ENCODE measurements at regions not wholly inside any gene's neighbourhood (a gene's known extent, or its start where the extent isn't known, plus 50 kb on each side); places are given as distances from the start of the nearest gene placed in this dataset.

- DNase-seq (ENCODE audit: low spot score): no peak
Observed at GRCh38 chr3:106805625-106806024, 571.6 kb upstream of the CCDC54 start.

More at GRCh38 chr3:106805625-106806024, 571.6 kb upstream of the CCDC54 start:
- no peak overlapping the region for H3K27ac Mint-ChIP-seq
- TF ChIP-seq CREB1 (CRISPR knock-in tag; IDR thresholded peaks at IDR 0.05; ENCODE audit: low read depth) (no peak), ZNF114 (CRISPR knock-in tag; IDR thresholded peaks at IDR 0.05) (no peak), CTCF (conservative IDR thresholded peaks at IDR 0.05; ENCODE audit: low read depth in 2 of 2) (no peak), ZNF331 (CRISPR knock-in tag; IDR thresholded peaks at IDR 0.05; ENCODE audit: low read depth) (no peak), JUNB (IDR thresholded peaks at IDR 0.05; ENCODE audit: unreplicated experiment) (no peak), EZH2 (IDR thresholded peaks at IDR 0.05; ENCODE audit: low read depth, unreplicated experiment) (no peak), NANOG (IDR thresholded peaks at IDR 0.05; ENCODE audit: borderline replicate concordance) (no peak), STAT1 (IDR thresholded peaks at IDR 0.05; ENCODE audit: unreplicated experiment) (no peak), EZH2phosphoT487 (IDR thresholded peaks at IDR 0.05; ENCODE audit: unreplicated experiment) (no peak), REST (IDR thresholded peaks at IDR 0.05; ENCODE audit: unreplicated experiment) (no peak)
- no peak for ATAC-seq
- no peak overlapping the region for H3K4me3 ChIP-seq
- H3K9me3 Mint-ChIP-seq: no peaks in the 10 kb centered on the region
- H3K27ac ChIP-seq (ENCODE audit: low read depth): no peak overlapping the region
- no peaks in the 10 kb centered on the region for H3K79me2 ChIP-seq (replicated peaks; ENCODE audit: insufficient read depth)
- H3K9me2 ChIP-seq (ENCODE audit: insufficient read depth): no peaks in the 10 kb centered on the region
- H2AFZ ChIP-seq: no peak overlapping the region
- no peaks in the 10 kb centered on the region for H3K4me1 ChIP-seq (ENCODE audit: insufficient read depth)
- H3K36me3 Mint-ChIP-seq (ENCODE audit: low read depth): no peaks in the 10 kb centered on the region
- H3K27me3 Mint-ChIP-seq (ENCODE audit: insufficient read depth, low read depth, poor library complexity): peaks cover 2% of the 10 kb centered on the region
- H3K4me2 ChIP-seq: no peak overlapping the region
- H3K4me1 Mint-ChIP-seq: no peaks in the 10 kb centered on the region
- no peak overlapping the region for H3K4me3 Mint-ChIP-seq
- H4K20me1 ChIP-seq (replicated peaks; ENCODE audit: insufficient read depth): no peaks in the 10 kb centered on the region
- no peaks in the 10 kb centered on the region for H3K36me3 ChIP-seq (ENCODE audit: insufficient read depth)
- no peaks in the 10 kb centered on the region for H3F3A ChIP-seq (replicated peaks; ENCODE audit: low read depth)
- no peaks in the 10 kb centered on the region for H3K27me3 ChIP-seq (ENCODE audit: insufficient read depth)

Data from GM23338 (cell line).